H9 (cell line): ENCODE measurements at regions not wholly inside any gene's neighbourhood (a gene's known extent, or its start where the extent isn't known, plus 50 kb on each side); places are given as distances from the start of the nearest gene placed in this dataset.

Source experiments
- DNase-seq: peaks from one replicate; pipeline ENCODE4 v3.0.0-alpha.2; 2017
- H2AFZ ChIP-seq: one replicate; pipeline ENCODE4 v1.6.1; 2013; ENCODE audit warnings: mild to moderate bottlenecking, low read length, control low read depth, moderate library complexity
- H2AK5ac ChIP-seq: 2 replicates; pipeline ENCODE4 v1.6.1; 2013; ENCODE audit warnings: low read length, control low read depth, mixed read lengths; ENCODE audit not compliant: insufficient read length
- H2BK120ac ChIP-seq: one replicate; pipeline ENCODE4 v1.6.1; 2013; ENCODE audit warnings: low read depth, mild to moderate bottlenecking, low read length, control low read depth, inconsistent platforms; ENCODE audit not compliant: poor library complexity, severe bottlenecking
- H2BK12ac ChIP-seq: 2 replicates; pipeline ENCODE4 v1.6.1; 2013; ENCODE audit warnings: low read length, control low read depth, mixed read lengths, low read depth; ENCODE audit not compliant: insufficient read length
- H2BK15ac ChIP-seq: 2 replicates; pipeline ENCODE4 v1.6.1; 2013; ENCODE audit warnings: low read depth, low read length, control low read depth
- H2BK20ac ChIP-seq: one replicate; pipeline ENCODE4 v1.6.1; 2013; ENCODE audit warnings: low read depth, mild to moderate bottlenecking, low read length, control low read depth, inconsistent platforms; ENCODE audit not compliant: poor library complexity, severe bottlenecking
- H2BK5ac ChIP-seq: 2 replicates; pipeline ENCODE4 v1.6.1; 2013; ENCODE audit warnings: low read length, control low read depth, mixed read lengths; ENCODE audit not compliant: insufficient read length
- H3K14ac ChIP-seq: 2 replicates; pipeline ENCODE4 v1.6.1; 2013; ENCODE audit warnings: low read length, control low read depth; ENCODE audit not compliant: insufficient read depth
- H3K18ac ChIP-seq: 2 replicates; pipeline ENCODE4 v1.6.1; 2013; ENCODE audit warnings: low read depth, mild to moderate bottlenecking, mixed read lengths, low read length, control low read depth; ENCODE audit not compliant: insufficient read length
- H3K23ac ChIP-seq: 2 replicates; pipeline ENCODE4 v1.6.1; 2013; ENCODE audit warnings: low read length, control low read depth, mixed read lengths, low read depth; ENCODE audit not compliant: insufficient read length
- H3K23me2 ChIP-seq: 2 replicates; pipeline ENCODE4 v1.6.1; 2013; ENCODE audit warnings: low read depth, mild to moderate bottlenecking, mixed read lengths, low read length, control low read depth; ENCODE audit not compliant: insufficient read length, poor library complexity, severe bottlenecking
- H3K27ac ChIP-seq: 2 replicates; pipeline ENCODE4 v1.5.1; 2013; ENCODE audit warnings: low read length, control low read depth, mixed read lengths, low read depth; ENCODE audit not compliant: insufficient read length
- H3K27me3 ChIP-seq: 2 replicates; pipeline ENCODE4 v1.6.1; 2013; ENCODE audit warnings: low read length, control low read depth, inconsistent platforms; ENCODE audit not compliant: insufficient read depth
- H3K4ac ChIP-seq: 2 replicates; pipeline ENCODE4 v1.6.1; 2013; ENCODE audit warnings: low read depth, mild to moderate bottlenecking, control low read depth, inconsistent platforms, low read length, moderate library complexity
- H3K4me1 ChIP-seq: 2 replicates; pipeline ENCODE4 v1.6.1; 2013; ENCODE audit warnings: low read length, control low read depth, inconsistent platforms; ENCODE audit not compliant: insufficient read depth
- H3K4me2 ChIP-seq: 2 replicates; pipeline ENCODE4 v1.6.1; 2013; ENCODE audit warnings: low read length, control low read depth, mixed read lengths; ENCODE audit not compliant: insufficient read length, insufficient read depth
- H3K56ac ChIP-seq: 2 replicates; pipeline ENCODE4 v1.6.1; 2013; ENCODE audit warnings: low read depth, mild to moderate bottlenecking, mixed read lengths, low read length, control low read depth; ENCODE audit not compliant: insufficient read length
- H3K79me1 ChIP-seq: 2 replicates; pipeline ENCODE4 v1.6.1; 2013; ENCODE audit warnings: low read depth, mild to moderate bottlenecking, moderate library complexity, low read length, control low read depth, inconsistent platforms; ENCODE audit not compliant: insufficient read depth, poor library complexity, severe bottlenecking
- H3K79me2 ChIP-seq: 2 replicates; pipeline ENCODE4 v1.6.1; 2013; ENCODE audit warnings: low read length, control low read depth, inconsistent platforms; ENCODE audit not compliant: insufficient read depth
- H3K9ac ChIP-seq: 2 replicates; pipeline ENCODE4 v1.6.1; 2013; ENCODE audit warnings: low read length, control low read depth, mixed read lengths; ENCODE audit not compliant: insufficient read length; ENCODE audit errors: extremely low read depth
- H3K9me3 ChIP-seq: one replicate; pipeline ENCODE4 v1.6.1; 2013; ENCODE audit warnings: low read depth, low read length, inconsistent platforms; ENCODE audit not compliant: control insufficient read depth
- H3T11ph ChIP-seq: one replicate; pipeline ENCODE4 v1.6.1; 2013; ENCODE audit warnings: mild to moderate bottlenecking, low read length, control low read depth, inconsistent platforms
- H4K20me1 ChIP-seq: one replicate; pipeline ENCODE4 v1.6.1; 2013; ENCODE audit not compliant: control insufficient read depth, insufficient read length, insufficient read depth
- H4K5ac ChIP-seq: 2 replicates; pipeline ENCODE4 v1.6.1; 2013; ENCODE audit warnings: low read depth, mild to moderate bottlenecking, mixed read lengths, low read length, control low read depth; ENCODE audit not compliant: insufficient read length
- H4K8ac ChIP-seq: replicated peaks from 2 replicates; pipeline ENCODE4 v1.6.1; 2013; ENCODE audit warnings: low read length, control low read depth, mixed read lengths, low read depth; ENCODE audit not compliant: insufficient read length
- H4K91ac ChIP-seq: 2 replicates; pipeline ENCODE4 v1.6.1; 2013; ENCODE audit warnings: low read depth, mild to moderate bottlenecking, moderate library complexity, mixed read lengths, low read length, control low read depth; ENCODE audit not compliant: insufficient read length
- H3K27ac Mint-ChIP-seq, 3 experiments: 2 replicates in 2 of 3; 3 replicates in 1 of 3; pipeline ENCODE4 v1.8.0; 2020 to 2021; ENCODE audit warnings: mixed read lengths in 3 of 3, mild to moderate bottlenecking in 1 of 3, moderate library complexity in 1 of 3
- H3K27me3 Mint-ChIP-seq: 2 replicates; pipeline ENCODE4 v1.8.0; 2021; ENCODE audit warnings: low read depth, mild to moderate bottlenecking, moderate library complexity, mixed read lengths
- H3K36me3 Mint-ChIP-seq, 3 experiments: 2 replicates in 2 of 3; 3 replicates in 1 of 3; pipeline ENCODE4 v1.8.0; 2020 to 2021; ENCODE audit warnings: low read depth in 3 of 3, mixed read lengths in 3 of 3; ENCODE audit not compliant: insufficient read depth in 1 of 3
- H3K4me1 Mint-ChIP-seq, 2 experiments: 2 replicates each; pipeline ENCODE4 v1.8.0; 2020; ENCODE audit warnings: mixed read lengths in 2 of 2
- H3K4me3 Mint-ChIP-seq, 2 experiments: 2 replicates in 1 of 2; 3 replicates in 1 of 2; pipeline ENCODE4 v1.8.0; 2020 to 2021; ENCODE audit warnings: mild to moderate bottlenecking in 2 of 2, mixed read lengths in 2 of 2, moderate library complexity in 1 of 2
- H3K9me3 Mint-ChIP-seq, 2 experiments: 2 replicates in 1 of 2; 3 replicates in 1 of 2; pipeline ENCODE4 v1.8.0; 2020; ENCODE audit warnings: mild to moderate bottlenecking in 2 of 2, mixed read lengths in 2 of 2, moderate library complexity in 1 of 2
- CTCF ChIP-seq: fragments of 200-600 bp; sonication (generic); conservative IDR thresholded peaks from 3 replicates; pipeline ENCODE4 v1.8.0; 2021; ENCODE audit warnings: antibody characterized with exemption, mild to moderate bottlenecking
- WGBS: extraction: QIAGEN DNeasy Blood & Tissue Kit; methylation state at CpG from one replicate; pipeline ENCODE4 v1.1.7; 2013; ENCODE audit warnings: missing lambda C conversion rate, low lambda C conversion rate, mixed read lengths; ENCODE audit not compliant: insufficient read length; ENCODE audit errors: extremely low coverage; 5-methylcytosine and 5-hydroxymethylcytosine counted together

DNA sequence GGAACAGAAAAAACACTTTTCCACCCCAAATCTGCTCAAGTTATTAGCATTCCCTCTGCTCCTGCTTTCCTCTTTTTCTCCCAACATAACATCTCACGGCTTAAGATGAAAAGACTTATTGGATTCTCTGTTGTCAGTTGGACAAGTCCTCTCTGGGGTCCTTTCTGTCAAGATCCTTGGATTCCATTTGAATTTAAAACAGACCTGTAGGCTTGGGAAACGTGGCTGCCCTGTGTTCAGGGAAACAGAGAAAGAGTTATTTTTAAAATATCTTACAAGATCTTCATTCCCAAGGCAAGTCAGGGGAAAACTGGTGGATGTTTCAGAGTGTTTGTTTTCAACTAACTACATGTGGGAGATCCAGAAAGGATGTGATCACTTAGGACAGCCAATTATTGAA lies 322.9 kb downstream of the SAMD5 start:
- Histone ChIP-seq H3K79me1 (no peaks in the 10 kb centered on the region), H4K8ac (no peak overlapping the region), H3K18ac (no peak overlapping the region), H2AK5ac (no peak overlapping the region), H3K9me3 (no peaks in the 10 kb centered on the region), H3K23me2 (no peaks in the 10 kb centered on the region), H3K4me1 (no peaks in the 10 kb centered on the region), H4K5ac (no peak overlapping the region), H4K91ac (no peak overlapping the region), H3T11ph (no peak overlapping the region), H4K20me1 (no peaks in the 10 kb centered on the region), H3K4me2 (no peak overlapping the region), H3K23ac (no peak overlapping the region), H3K4ac (no peak overlapping the region), H2BK20ac (no peak overlapping the region), H2BK12ac (no peak overlapping the region), H2BK120ac (no peak overlapping the region), H3K56ac (no peak overlapping the region), H3K9ac (no peak overlapping the region), H3K27me3 (no peaks in the 10 kb centered on the region), H2BK5ac (no peak overlapping the region), H3K79me2 (no peaks in the 10 kb centered on the region), H3K27ac (no peak overlapping the region), H2BK15ac (no peak overlapping the region), H2AFZ (no peak overlapping the region), H3K14ac (no peak overlapping the region)
- no peaks in the 10 kb centered on the region for H3K4me1 Mint-ChIP-seq
- no peaks in the 10 kb centered on the region for H3K36me3 Mint-ChIP-seq
- H3K27ac Mint-ChIP-seq, result no peak overlapping the region
- no peak for DNase-seq
- H3K27me3 Mint-ChIP-seq, result no peaks in the 10 kb centered on the region
- no peaks in the 10 kb centered on the region for H3K9me3 Mint-ChIP-seq
- H3K4me3 Mint-ChIP-seq, result no peak overlapping the region
- no peak for TF ChIP-seq CTCF
- no CpG with 5 or more reads among the region's 2 CpGs for WGBS
